HepG2 (cell line): ENCODE measurements at regions not wholly inside any gene's neighbourhood (a gene's known extent, or its start where the extent isn't known, plus 50 kb on each side); places are given as distances from the start of the nearest gene placed in this dataset.

Source experiments
- EEA1 ChIP-seq: sonication (generic); formaldehyde crosslinking; IDR thresholded peaks from 2 replicates; pipeline ENCODE4 v1.5.1; 2020; ENCODE audit warnings: mild to moderate bottlenecking, missing genetic modification reagents, borderline replicate concordance
- FOXM1 ChIP-seq: sonication (generic); formaldehyde crosslinking; IDR thresholded peaks from 2 replicates; pipeline ENCODE4 v1.5.0; 2020; ENCODE audit warnings: missing genetic modification reagents
- KDM6A ChIP-seq: IDR thresholded peaks from 2 replicates; pipeline ENCODE4 v1.6.1; 2016; ENCODE audit warnings: low read depth
- ZBTB42 ChIP-seq: sonication (generic); formaldehyde crosslinking; IDR thresholded peaks from 2 replicates; pipeline ENCODE4 v1.5.0; 2020; ENCODE audit warnings: mild to moderate bottlenecking, missing genetic modification reagents
- ZNF225 ChIP-seq: sonication (generic); formaldehyde crosslinking; IDR thresholded peaks from 2 replicates; pipeline ENCODE4 v1.4.0; 2020; ENCODE audit warnings: mild to moderate bottlenecking, missing genetic modification reagents
- ZNF260 ChIP-seq: sonication (generic); formaldehyde crosslinking; IDR thresholded peaks from 2 replicates; pipeline ENCODE4 v1.4.0; 2020; ENCODE audit warnings: missing genetic modification reagents, low read depth, mild to moderate bottlenecking, borderline replicate concordance
- ZNF674 ChIP-seq: sonication (generic); formaldehyde crosslinking; IDR thresholded peaks from 2 replicates; pipeline ENCODE4 v1.5.0; 2020; ENCODE audit warnings: low read depth, mild to moderate bottlenecking, missing genetic modification reagents
- TF ChIP-seq, protein P1 (sequence below): sonication (generic); formaldehyde crosslinking; IDR thresholded peaks from 2 replicates; pipeline ENCODE4 v1.4.0; 2020; ENCODE audit warnings: missing genetic modification reagents
- TF ChIP-seq, protein P2 (sequence below): sonication (generic); formaldehyde crosslinking; IDR thresholded peaks from 2 replicates; pipeline ENCODE4 v1.4.0; 2020; ENCODE audit warnings: mild to moderate bottlenecking, low read depth, missing genetic modification reagents
- TF ChIP-seq, protein P3 (sequence below): sonication (generic); formaldehyde crosslinking; IDR thresholded peaks from 2 replicates; pipeline ENCODE4 v1.4.0; 2020; ENCODE audit warnings: low read depth, mild to moderate bottlenecking, missing genetic modification reagents
- TF ChIP-seq, protein P4 (sequence below): sonication (generic); formaldehyde crosslinking; IDR thresholded peaks from 2 replicates; pipeline ENCODE4 v1.4.0; 2020; ENCODE audit warnings: missing genetic modification reagents
- TF ChIP-seq, protein P5 (sequence below): sonication (generic); formaldehyde crosslinking; IDR thresholded peaks from 2 replicates; pipeline ENCODE4 v1.4.0; 2020; ENCODE audit warnings: missing genetic modification reagents
- TF ChIP-seq, protein P6 (sequence below): sonication (generic); formaldehyde crosslinking; IDR thresholded peaks from 2 replicates; pipeline ENCODE4 v1.9.0; 2021; ENCODE audit warnings: missing genetic modification reagents, borderline replicate concordance

DNA sequence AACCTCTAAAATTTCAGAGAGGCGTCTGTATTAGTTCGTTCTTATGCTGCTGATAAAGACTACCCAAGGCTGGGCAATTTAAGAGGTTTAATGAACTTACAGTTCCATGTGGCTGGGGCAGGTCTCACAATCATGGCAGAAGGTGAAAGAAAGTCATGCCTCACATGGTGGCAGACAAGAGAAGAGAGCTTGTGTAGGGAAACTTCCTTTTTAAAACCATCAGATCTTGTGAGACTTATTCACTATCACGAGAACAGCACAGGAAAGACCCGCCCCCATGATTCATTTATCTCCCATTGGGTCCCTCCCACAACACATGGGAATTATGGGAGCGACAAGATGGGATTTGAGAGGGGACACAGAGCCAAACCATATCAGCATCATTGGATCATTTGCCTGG lies 183.2 kb upstream of the SIX2 start (continued):
- TF ChIP-seq ZBTB42: no peak
- TF ChIP-seq EEA1 (CRISPR knock-in tag): no peak
- TF ChIP-seq ZNF225 (CRISPR knock-in tag): no peak
- TF ChIP-seq KDM6A (CRISPR knock-in tag): no peak
- TF ChIP-seq, protein P1, sequence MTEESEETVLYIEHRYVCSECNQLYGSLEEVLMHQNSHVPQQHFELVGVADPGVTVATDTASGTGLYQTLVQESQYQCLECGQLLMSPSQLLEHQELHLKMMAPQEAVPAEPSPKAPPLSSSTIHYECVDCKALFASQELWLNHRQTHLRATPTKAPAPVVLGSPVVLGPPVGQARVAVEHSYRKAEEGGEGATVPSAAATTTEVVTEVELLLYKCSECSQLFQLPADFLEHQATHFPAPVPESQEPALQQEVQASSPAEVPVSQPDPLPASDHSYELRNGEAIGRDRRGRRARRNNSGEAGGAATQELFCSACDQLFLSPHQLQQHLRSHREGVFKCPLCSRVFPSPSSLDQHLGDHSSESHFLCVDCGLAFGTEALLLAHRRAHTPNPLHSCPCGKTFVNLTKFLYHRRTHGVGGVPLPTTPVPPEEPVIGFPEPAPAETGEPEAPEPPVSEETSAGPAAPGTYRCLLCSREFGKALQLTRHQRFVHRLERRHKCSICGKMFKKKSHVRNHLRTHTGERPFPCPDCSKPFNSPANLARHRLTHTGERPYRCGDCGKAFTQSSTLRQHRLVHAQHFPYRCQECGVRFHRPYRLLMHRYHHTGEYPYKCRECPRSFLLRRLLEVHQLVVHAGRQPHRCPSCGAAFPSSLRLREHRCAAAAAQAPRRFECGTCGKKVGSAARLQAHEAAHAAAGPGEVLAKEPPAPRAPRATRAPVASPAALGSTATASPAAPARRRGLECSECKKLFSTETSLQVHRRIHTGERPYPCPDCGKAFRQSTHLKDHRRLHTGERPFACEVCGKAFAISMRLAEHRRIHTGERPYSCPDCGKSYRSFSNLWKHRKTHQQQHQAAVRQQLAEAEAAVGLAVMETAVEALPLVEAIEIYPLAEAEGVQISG (CRISPR knock-in tag): no peak
- TF ChIP-seq ZNF674: no peak
- TF ChIP-seq, protein P2, sequence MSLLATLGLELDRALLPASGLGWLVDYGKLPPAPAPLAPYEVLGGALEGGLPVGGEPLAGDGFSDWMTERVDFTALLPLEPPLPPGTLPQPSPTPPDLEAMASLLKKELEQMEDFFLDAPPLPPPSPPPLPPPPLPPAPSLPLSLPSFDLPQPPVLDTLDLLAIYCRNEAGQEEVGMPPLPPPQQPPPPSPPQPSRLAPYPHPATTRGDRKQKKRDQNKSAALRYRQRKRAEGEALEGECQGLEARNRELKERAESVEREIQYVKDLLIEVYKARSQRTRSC (CRISPR knock-in tag): no peak
- TF ChIP-seq, protein P3, sequence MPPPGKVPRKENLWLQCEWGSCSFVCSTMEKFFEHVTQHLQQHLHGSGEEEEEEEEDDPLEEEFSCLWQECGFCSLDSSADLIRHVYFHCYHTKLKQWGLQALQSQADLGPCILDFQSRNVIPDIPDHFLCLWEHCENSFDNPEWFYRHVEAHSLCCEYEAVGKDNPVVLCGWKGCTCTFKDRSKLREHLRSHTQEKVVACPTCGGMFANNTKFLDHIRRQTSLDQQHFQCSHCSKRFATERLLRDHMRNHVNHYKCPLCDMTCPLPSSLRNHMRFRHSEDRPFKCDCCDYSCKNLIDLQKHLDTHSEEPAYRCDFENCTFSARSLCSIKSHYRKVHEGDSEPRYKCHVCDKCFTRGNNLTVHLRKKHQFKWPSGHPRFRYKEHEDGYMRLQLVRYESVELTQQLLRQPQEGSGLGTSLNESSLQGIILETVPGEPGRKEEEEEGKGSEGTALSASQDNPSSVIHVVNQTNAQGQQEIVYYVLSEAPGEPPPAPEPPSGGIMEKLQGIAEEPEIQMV (CRISPR knock-in tag): no peak
- no peak for TF ChIP-seq ZNF260 (CRISPR knock-in tag)
- no peak for TF ChIP-seq FOXM1 (CRISPR knock-in tag)
- TF ChIP-seq, protein P4, sequence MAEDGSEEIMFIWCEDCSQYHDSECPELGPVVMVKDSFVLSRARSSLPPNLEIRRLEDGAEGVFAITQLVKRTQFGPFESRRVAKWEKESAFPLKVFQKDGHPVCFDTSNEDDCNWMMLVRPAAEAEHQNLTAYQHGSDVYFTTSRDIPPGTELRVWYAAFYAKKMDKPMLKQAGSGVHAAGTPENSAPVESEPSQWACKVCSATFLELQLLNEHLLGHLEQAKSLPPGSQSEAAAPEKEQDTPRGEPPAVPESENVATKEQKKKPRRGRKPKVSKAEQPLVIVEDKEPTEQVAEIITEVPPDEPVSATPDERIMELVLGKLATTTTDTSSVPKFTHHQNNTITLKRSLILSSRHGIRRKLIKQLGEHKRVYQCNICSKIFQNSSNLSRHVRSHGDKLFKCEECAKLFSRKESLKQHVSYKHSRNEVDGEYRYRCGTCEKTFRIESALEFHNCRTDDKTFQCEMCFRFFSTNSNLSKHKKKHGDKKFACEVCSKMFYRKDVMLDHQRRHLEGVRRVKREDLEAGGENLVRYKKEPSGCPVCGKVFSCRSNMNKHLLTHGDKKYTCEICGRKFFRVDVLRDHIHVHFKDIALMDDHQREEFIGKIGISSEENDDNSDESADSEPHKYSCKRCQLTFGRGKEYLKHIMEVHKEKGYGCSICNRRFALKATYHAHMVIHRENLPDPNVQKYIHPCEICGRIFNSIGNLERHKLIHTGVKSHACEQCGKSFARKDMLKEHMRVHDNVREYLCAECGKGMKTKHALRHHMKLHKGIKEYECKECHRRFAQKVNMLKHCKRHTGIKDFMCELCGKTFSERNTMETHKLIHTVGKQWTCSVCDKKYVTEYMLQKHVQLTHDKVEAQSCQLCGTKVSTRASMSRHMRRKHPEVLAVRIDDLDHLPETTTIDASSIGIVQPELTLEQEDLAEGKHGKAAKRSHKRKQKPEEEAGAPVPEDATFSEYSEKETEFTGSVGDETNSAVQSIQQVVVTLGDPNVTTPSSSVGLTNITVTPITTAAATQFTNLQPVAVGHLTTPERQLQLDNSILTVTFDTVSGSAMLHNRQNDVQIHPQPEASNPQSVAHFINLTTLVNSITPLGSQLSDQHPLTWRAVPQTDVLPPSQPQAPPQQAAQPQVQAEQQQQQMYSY (CRISPR knock-in tag): no peak
- TF ChIP-seq, protein P5, sequence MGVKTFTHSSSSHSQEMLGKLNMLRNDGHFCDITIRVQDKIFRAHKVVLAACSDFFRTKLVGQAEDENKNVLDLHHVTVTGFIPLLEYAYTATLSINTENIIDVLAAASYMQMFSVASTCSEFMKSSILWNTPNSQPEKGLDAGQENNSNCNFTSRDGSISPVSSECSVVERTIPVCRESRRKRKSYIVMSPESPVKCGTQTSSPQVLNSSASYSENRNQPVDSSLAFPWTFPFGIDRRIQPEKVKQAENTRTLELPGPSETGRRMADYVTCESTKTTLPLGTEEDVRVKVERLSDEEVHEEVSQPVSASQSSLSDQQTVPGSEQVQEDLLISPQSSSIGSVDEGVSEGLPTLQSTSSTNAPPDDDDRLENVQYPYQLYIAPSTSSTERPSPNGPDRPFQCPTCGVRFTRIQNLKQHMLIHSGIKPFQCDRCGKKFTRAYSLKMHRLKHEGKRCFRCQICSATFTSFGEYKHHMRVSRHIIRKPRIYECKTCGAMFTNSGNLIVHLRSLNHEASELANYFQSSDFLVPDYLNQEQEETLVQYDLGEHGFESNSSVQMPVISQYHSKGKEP (CRISPR knock-in tag): no peak
- TF ChIP-seq, protein P6, sequence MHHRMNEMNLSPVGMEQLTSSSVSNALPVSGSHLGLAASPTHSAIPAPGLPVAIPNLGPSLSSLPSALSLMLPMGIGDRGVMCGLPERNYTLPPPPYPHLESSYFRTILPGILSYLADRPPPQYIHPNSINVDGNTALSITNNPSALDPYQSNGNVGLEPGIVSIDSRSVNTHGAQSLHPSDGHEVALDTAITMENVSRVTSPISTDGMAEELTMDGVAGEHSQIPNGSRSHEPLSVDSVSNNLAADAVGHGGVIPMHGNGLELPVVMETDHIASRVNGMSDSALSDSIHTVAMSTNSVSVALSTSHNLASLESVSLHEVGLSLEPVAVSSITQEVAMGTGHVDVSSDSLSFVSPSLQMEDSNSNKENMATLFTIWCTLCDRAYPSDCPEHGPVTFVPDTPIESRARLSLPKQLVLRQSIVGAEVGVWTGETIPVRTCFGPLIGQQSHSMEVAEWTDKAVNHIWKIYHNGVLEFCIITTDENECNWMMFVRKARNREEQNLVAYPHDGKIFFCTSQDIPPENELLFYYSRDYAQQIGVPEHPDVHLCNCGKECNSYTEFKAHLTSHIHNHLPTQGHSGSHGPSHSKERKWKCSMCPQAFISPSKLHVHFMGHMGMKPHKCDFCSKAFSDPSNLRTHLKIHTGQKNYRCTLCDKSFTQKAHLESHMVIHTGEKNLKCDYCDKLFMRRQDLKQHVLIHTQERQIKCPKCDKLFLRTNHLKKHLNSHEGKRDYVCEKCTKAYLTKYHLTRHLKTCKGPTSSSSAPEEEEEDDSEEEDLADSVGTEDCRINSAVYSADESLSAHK (CRISPR knock-in tag): no peak
- TF ChIP-seq, all 625 proteins: peak for 0
